Liver (tissue), 3 donors: ENCODE measurements at regions not wholly inside any gene's neighbourhood (a gene's known extent, or its start where the extent isn't known, plus 50 kb on each side); places are given as distances from the start of the nearest gene placed in this dataset.

Experiments
- CTCF ChIP-seq: fragments of 150-350 bp; IDR thresholded peaks from 2 replicates; pipeline ENCODE4 v1.5.1; 2017; ENCODE audit warnings: improper control_type of control experiment, low read depth, low read length; ENCODE audit not compliant: missing input control
- FOXA1 ChIP-seq: IDR thresholded peaks from 2 replicates; pipeline ENCODE4 v1.6.1; 2016; ENCODE audit warnings: antibody characterized with exemption
- GABPA ChIP-seq, 2 donors: IDR thresholded peaks in 1 of 2; conservative IDR thresholded peaks in 1 of 2; 2 replicates each; pipeline ENCODE4 v1.6.1; 2016; ENCODE audit warnings: antibody characterized with exemption in 2 of 2, mild to moderate bottlenecking in 1 of 2, moderate library complexity in 1 of 2
- MAX ChIP-seq: IDR thresholded peaks from 2 replicates; pipeline ENCODE4 v1.6.1; 2016; ENCODE audit warnings: antibody characterized with exemption
- RAD21 ChIP-seq, 2 donors: IDR thresholded peaks; 2 replicates each; pipeline ENCODE4 v1.6.1; 2016; ENCODE audit warnings: antibody characterized with exemption in 2 of 2, mild to moderate bottlenecking in 2 of 2
- SP1 ChIP-seq: IDR thresholded peaks from 2 replicates; pipeline ENCODE4 v1.6.1; 2018; ENCODE audit warnings: antibody characterized with exemption, mild to moderate bottlenecking
- YY1 ChIP-seq: IDR thresholded peaks from 2 replicates; pipeline ENCODE4 v1.6.1; 2016; ENCODE audit warnings: antibody characterized with exemption, mild to moderate bottlenecking
- ZBTB33 ChIP-seq: IDR thresholded peaks from 2 replicates; pipeline ENCODE4 v1.6.1; 2016; ENCODE audit warnings: antibody characterized with exemption
- donor health status: healthy.
- donor health status: healthy.

- TF ChIP-seq GABPA (IDR thresholded peaks at IDR 0.05 in 1 of 2, conservative IDR thresholded peaks at IDR 0.05 in 1 of 2): no peak
- no peak for TF ChIP-seq CTCF
- no peak for TF ChIP-seq ZBTB33
- TF ChIP-seq RAD21 (IDR thresholded peaks at IDR 0.05): no peak
- TF ChIP-seq SP1: no peak
- TF ChIP-seq FOXA1: no peak
- no peak for TF ChIP-seq YY1
- TF ChIP-seq MAX: no peak
Measured at GRCh38 chr12:77625441-77625840, 205.3 kb upstream of the NAV3 start.
